IMR-90 (cell line): ENCODE measurements at regions not wholly inside any gene's neighbourhood (a gene's known extent, or its start where the extent isn't known, plus 50 kb on each side); places are given as distances from the start of the nearest gene placed in this dataset.

Experiments
- ATAC-seq: fragments of 200-7000 bp; cut with Tn5 transposase; 2 replicates; pipeline ENCODE4 v1.9.1; 2020; ENCODE audit warnings: low read depth, mild to moderate bottlenecking, moderate library complexity
- BruUV-seq: library from RNA; stranded (reverse); fragments of 400-500 nt; replicated peaks from 2 replicates; lab custom pipeline; 2021; lab: Mats Ljungman, UMichigan
- CTCF ChIA-PET: fragments of 300-600 bp; formaldehyde crosslinking; extraction: SDS; loops from one replicate; lab custom pipeline; 2021; ENCODE audit warnings: antibody characterized with exemption; lab: Yijun Ruan, JAX
- POLR2A ChIA-PET: fragments of 300-600 bp; sonication (Branson Sonifier 250); formaldehyde crosslinking; loops from one replicate; lab custom pipeline; 2022; ENCODE audit warnings: antibody characterized with exemption; ENCODE audit not compliant: unreplicated experiment; lab: Charles Lee
- DNase-seq: peaks from one replicate; pipeline ENCODE4 v3.0.0; 2013
- H2AFZ ChIP-seq: replicated peaks from 2 replicates; pipeline ENCODE3; 2013; ENCODE audit warnings: low read length, mild to moderate bottlenecking; ENCODE audit not compliant: poor library complexity
- H2AK5ac ChIP-seq: 2 replicates; pipeline ENCODE4 v1.6.1; 2013; ENCODE audit warnings: low read depth, low read length, inconsistent platforms
- H2AK9ac ChIP-seq: replicated peaks from 2 replicates; pipeline ENCODE3; 2013; ENCODE audit warnings: mild to moderate bottlenecking, low read depth, low read length, moderate library complexity; ENCODE audit not compliant: poor library complexity
- H2BK120ac ChIP-seq: 2 replicates; pipeline ENCODE4 v1.6.1; 2013; ENCODE audit warnings: low read depth, low read length, inconsistent platforms
- H2BK15ac ChIP-seq: 3 replicates; pipeline ENCODE4 v1.6.1; 2013; ENCODE audit warnings: low read depth, low read length, inconsistent platforms
- H2BK20ac ChIP-seq: 2 replicates; pipeline ENCODE4 v1.6.1; 2013; ENCODE audit warnings: low read depth, mild to moderate bottlenecking, inconsistent platforms, low read length, moderate library complexity
- H2BK5ac ChIP-seq: 2 replicates; pipeline ENCODE4 v1.6.1; 2013; ENCODE audit warnings: mild to moderate bottlenecking, low read depth, low read length, inconsistent platforms; ENCODE audit not compliant: poor library complexity, severe bottlenecking
- H3K14ac ChIP-seq: replicated peaks from 2 replicates; pipeline ENCODE4 v1.6.1; 2013; ENCODE audit warnings: low read depth, low read length, inconsistent platforms
- H3K18ac ChIP-seq: 2 replicates; pipeline ENCODE4 v1.6.1; 2013; ENCODE audit warnings: low read depth, low read length, control low read depth
- H3K23ac ChIP-seq: 2 replicates; pipeline ENCODE4 v1.6.1; 2013; ENCODE audit warnings: low read depth, low read length, inconsistent platforms
- H3K27ac ChIP-seq: 2 replicates; pipeline ENCODE4 v1.5.1; 2013; ENCODE audit warnings: mild to moderate bottlenecking, control low read depth, low read length; ENCODE audit not compliant: insufficient read depth
- H3K27me3 ChIP-seq: 2 replicates; pipeline ENCODE4 v1.6.1; 2013; ENCODE audit warnings: low read length; ENCODE audit not compliant: control insufficient read depth, insufficient read depth
- H3K36me3 ChIP-seq: 2 replicates; pipeline ENCODE4 v1.6.1; 2013; ENCODE audit warnings: low read length, mixed read lengths; ENCODE audit not compliant: control insufficient read depth, insufficient read depth
- H3K4ac ChIP-seq: 2 replicates; pipeline ENCODE4 v1.6.1; 2013; ENCODE audit warnings: low read depth, low read length, inconsistent platforms
- H3K4me1 ChIP-seq: 2 replicates; pipeline ENCODE4 v1.6.1; 2013; ENCODE audit warnings: low read length, mixed read lengths; ENCODE audit not compliant: control insufficient read depth, insufficient read depth
- H3K4me2 ChIP-seq: 2 replicates; pipeline ENCODE4 v1.6.1; 2013; ENCODE audit warnings: low read depth, mild to moderate bottlenecking, control low read depth, low read length, moderate library complexity
- H3K4me3 ChIP-seq: 2 replicates; pipeline ENCODE4 v1.5.1; 2013; ENCODE audit warnings: low read depth, mild to moderate bottlenecking, control low read depth, low read length, moderate library complexity; ENCODE audit not compliant: insufficient read depth
- H3K56ac ChIP-seq: 2 replicates; pipeline ENCODE4 v1.6.1; 2013; ENCODE audit warnings: low read length, inconsistent platforms; ENCODE audit not compliant: insufficient read depth; ENCODE audit errors: extremely low read depth
- H3K79me1 ChIP-seq, 2 experiments: 2 replicates each; pipeline ENCODE4 v1.6.1; 2013; ENCODE audit warnings: low read length in 2 of 2, inconsistent platforms in 1 of 2, low read depth in 1 of 2
- H3K9ac ChIP-seq: 2 replicates; pipeline ENCODE4 v1.6.1; 2013; ENCODE audit warnings: low read depth, low read length, control low read depth
- H3K9me1 ChIP-seq: 2 replicates; pipeline ENCODE4 v1.6.1; 2013; ENCODE audit warnings: low read length, inconsistent platforms; ENCODE audit not compliant: insufficient read depth
- H3K9me3 ChIP-seq: 2 replicates; pipeline ENCODE4 v1.6.1; 2013; ENCODE audit warnings: low read length; ENCODE audit not compliant: control insufficient read depth, insufficient read depth
- H4K20me1 ChIP-seq: 2 replicates; pipeline ENCODE4 v1.6.1; 2013; ENCODE audit warnings: low read length, inconsistent platforms; ENCODE audit not compliant: insufficient read depth
- H4K5ac ChIP-seq: 2 replicates; pipeline ENCODE4 v1.6.1; 2013; ENCODE audit warnings: mild to moderate bottlenecking, low read depth, low read length, control low read depth
- H4K8ac ChIP-seq, 2 experiments: 2 replicates each; pipeline ENCODE4 v1.6.1; 2013; ENCODE audit warnings: low read depth in 2 of 2, low read length in 2 of 2, control low read depth in 1 of 2, inconsistent platforms in 1 of 2
- H4K91ac ChIP-seq: 2 replicates; pipeline ENCODE4 v1.6.1; 2013; ENCODE audit warnings: low read depth, low read length, inconsistent platforms; ENCODE audit not compliant: insufficient read depth
- BHLHE40 ChIP-seq: fragments of 150-350 bp; IDR thresholded peaks from 2 replicates; pipeline ENCODE4 v1.6.1; 2016; ENCODE audit warnings: mild to moderate bottlenecking, low read depth, low read length
- CEBPB ChIP-seq: IDR thresholded peaks from 2 replicates; pipeline ENCODE4 v1.6.1; 2012; ENCODE audit warnings: low read depth, low read length, improper control_type of control experiment
- FOS ChIP-seq: fragments of 150-350 bp; IDR thresholded peaks from 2 replicates; pipeline ENCODE4 v1.6.1; 2016; ENCODE audit warnings: low read depth, low read length
- MAFK ChIP-seq: IDR thresholded peaks from 2 replicates; pipeline ENCODE4 v1.6.1; 2012; ENCODE audit warnings: low read depth, low read length, improper control_type of control experiment
- MAZ ChIP-seq: IDR thresholded peaks from 2 replicates; pipeline ENCODE4 v1.6.1; 2012; ENCODE audit warnings: low read depth, mild to moderate bottlenecking, low read length, improper control_type of control experiment, moderate library complexity, borderline replicate concordance
- POLR2A ChIP-seq: IDR thresholded peaks from 2 replicates; pipeline ENCODE4 v1.6.1; 2012; ENCODE audit warnings: mild to moderate bottlenecking, low read depth, low read length
- WGBS, 2 experiments: methylation state at CpG; one replicate each; pipeline versions ENCODE4 v1.1.5 to v1.1.7; 2013; ENCODE audit warnings: missing lambda C conversion rate in 2 of 2; ENCODE audit not compliant: insufficient read length in 1 of 2; ENCODE audit errors: extremely low coverage in 2 of 2; 5-methylcytosine and 5-hydroxymethylcytosine counted together
- dilution Hi-C: fragments of 300-500 bp; cut with HindIII; formaldehyde crosslinking; loops from one replicate; pipeline ENCODE4 v1.14.3; 2018; ENCODE audit warnings: low sequenced_read_pairs; ENCODE audit not compliant: unreplicated experiment
- in situ Hi-C: fragments of 300-500 bp; cut with MboI; formaldehyde crosslinking; loops from 3 replicates; pipeline ENCODE4 v1.14.3; 2019; ENCODE audit warnings: low sequenced_read_pairs, inconsistent platforms, mixed read lengths
- intact Hi-C: fragments of 100-400 bp; cut with micrococcal nuclease; formaldehyde crosslinking; loops from 2 replicates; pipeline ENCODE4 v1.10.0; 2022
- TF ChIP-seq, protein P1 (sequence below): fragments of 150-350 bp; IDR thresholded peaks from 2 replicates; pipeline ENCODE4 v1.6.1; 2017; ENCODE audit warnings: mild to moderate bottlenecking, antibody characterized with exemption, low read length, low read depth
- TF ChIP-seq, protein P2 (sequence below): conservative IDR thresholded peaks from 2 replicates; pipeline ENCODE4 v1.5.1; 2012; ENCODE audit warnings: mild to moderate bottlenecking, low read depth, low read length, improper control_type of control experiment

DNA sequence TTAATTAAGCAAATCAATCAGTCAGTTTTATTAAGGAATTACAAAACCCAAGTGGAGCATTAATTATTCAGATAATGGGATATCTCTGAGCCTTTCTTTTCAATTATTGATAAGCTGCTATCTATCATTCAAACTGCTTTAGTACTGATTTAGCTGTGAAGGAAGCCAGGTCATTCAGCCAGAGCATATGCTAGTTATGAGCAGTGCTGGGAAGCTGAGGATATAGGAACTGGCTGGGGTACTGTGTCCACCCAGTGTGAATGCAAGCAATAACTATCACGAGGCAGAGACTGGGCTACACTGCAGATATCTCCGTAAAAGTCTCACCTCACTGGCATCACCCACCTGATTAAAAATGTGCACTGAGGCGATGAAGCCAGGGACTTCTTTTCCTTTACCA, 496.7 kb upstream of the PIK3C3 start:
- DNase-seq (no peak), ATAC-seq (no peak)
- Histone ChIP-seq H3K9me3 (no peaks in the 10 kb centered on the region), H3K4ac (no peak overlapping the region), H3K36me3 (no peaks in the 10 kb centered on the region), H3K27ac (no peak overlapping the region), H3K9me1 (no peaks in the 10 kb centered on the region), H3K4me2 (no peak overlapping the region), H2AFZ (no peak overlapping the region), H3K79me1 (no peaks in the 10 kb centered on the region), H3K23ac (no peak overlapping the region), H4K8ac (no peak overlapping the region), H3K27me3 (no peaks in the 10 kb centered on the region), H4K5ac (no peak overlapping the region), H4K91ac (no peak overlapping the region), H2BK15ac (no peak overlapping the region), H3K18ac (no peak overlapping the region), H2AK9ac (no peak overlapping the region), H2BK5ac (no peak overlapping the region), H3K9ac (no peak overlapping the region), H2BK120ac (no peak overlapping the region), H2AK5ac (no peak overlapping the region), H4K20me1 (no peaks in the 10 kb centered on the region), H3K56ac (no peak overlapping the region), H3K4me1 (no peaks in the 10 kb centered on the region), H2BK20ac (no peak overlapping the region), H3K4me3 (no peak overlapping the region), H3K14ac (no peak overlapping the region)
- intact Hi-C loops, result no loop called here
- ChIA-PET POLR2A (no interaction called here), CTCF (interaction anchor here (1.4 kb wide), 1 partner anchor 9 kb away, joined by 3 read pairs; no protein-coding TSS in a partner anchor)
- TF ChIP-seq FOS (no peak), CEBPB (no peak), MAZ (no peak), POLR2A (no peak), BHLHE40 (no peak), MAFK (no peak)
- TF ChIP-seq, protein P1, sequence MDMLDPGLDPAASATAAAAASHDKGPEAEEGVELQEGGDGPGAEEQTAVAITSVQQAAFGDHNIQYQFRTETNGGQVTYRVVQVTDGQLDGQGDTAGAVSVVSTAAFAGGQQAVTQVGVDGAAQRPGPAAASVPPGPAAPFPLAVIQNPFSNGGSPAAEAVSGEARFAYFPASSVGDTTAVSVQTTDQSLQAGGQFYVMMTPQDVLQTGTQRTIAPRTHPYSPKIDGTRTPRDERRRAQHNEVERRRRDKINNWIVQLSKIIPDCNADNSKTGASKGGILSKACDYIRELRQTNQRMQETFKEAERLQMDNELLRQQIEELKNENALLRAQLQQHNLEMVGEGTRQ, result no peak
- TF ChIP-seq, protein P2, sequence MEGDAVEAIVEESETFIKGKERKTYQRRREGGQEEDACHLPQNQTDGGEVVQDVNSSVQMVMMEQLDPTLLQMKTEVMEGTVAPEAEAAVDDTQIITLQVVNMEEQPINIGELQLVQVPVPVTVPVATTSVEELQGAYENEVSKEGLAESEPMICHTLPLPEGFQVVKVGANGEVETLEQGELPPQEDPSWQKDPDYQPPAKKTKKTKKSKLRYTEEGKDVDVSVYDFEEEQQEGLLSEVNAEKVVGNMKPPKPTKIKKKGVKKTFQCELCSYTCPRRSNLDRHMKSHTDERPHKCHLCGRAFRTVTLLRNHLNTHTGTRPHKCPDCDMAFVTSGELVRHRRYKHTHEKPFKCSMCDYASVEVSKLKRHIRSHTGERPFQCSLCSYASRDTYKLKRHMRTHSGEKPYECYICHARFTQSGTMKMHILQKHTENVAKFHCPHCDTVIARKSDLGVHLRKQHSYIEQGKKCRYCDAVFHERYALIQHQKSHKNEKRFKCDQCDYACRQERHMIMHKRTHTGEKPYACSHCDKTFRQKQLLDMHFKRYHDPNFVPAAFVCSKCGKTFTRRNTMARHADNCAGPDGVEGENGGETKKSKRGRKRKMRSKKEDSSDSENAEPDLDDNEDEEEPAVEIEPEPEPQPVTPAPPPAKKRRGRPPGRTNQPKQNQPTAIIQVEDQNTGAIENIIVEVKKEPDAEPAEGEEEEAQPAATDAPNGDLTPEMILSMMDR, result no peak
- no CpG with 5 or more reads among the region's 3 CpGs for WGBS, 2 experiments
- BruUV-seq, result no TSS peak
- in situ Hi-C loops, result no loop called here
- dilution Hi-C loops, result no loop called here
